GM19455 (cell line): ENCODE measurements at regions not wholly inside any gene's neighbourhood (a gene's known extent, or its start where the extent isn't known, plus 50 kb on each side); places are given as distances from the start of the nearest gene placed in this dataset.

ENCODE experiments used
- ATAC-seq: cut with Tn5 transposase; IDR thresholded peaks from one replicate; pipeline ENCODE4 v1.9.1; 2021; ENCODE audit not compliant: unreplicated experiment

DNA sequence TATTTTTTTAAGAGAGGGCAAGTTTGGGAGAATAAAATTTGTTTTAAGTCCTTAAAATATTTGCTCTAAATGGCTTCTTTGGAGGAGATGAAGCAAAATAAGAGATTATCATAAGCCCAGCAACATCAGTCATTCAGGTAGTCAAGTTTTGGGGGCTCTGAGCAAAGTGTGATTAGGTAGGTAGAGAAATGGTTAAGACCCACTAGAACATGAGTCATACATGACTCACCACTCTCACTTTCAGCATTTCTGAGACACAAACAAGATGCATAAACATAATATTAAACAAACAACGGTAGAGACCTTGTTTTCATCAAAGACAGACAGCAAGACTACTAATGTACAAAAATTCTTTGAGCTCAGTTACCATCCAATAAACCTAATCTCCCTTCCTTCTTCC, 272.2 kb downstream of the LMO4 start:
- no peak for ATAC-seq

DNA sequence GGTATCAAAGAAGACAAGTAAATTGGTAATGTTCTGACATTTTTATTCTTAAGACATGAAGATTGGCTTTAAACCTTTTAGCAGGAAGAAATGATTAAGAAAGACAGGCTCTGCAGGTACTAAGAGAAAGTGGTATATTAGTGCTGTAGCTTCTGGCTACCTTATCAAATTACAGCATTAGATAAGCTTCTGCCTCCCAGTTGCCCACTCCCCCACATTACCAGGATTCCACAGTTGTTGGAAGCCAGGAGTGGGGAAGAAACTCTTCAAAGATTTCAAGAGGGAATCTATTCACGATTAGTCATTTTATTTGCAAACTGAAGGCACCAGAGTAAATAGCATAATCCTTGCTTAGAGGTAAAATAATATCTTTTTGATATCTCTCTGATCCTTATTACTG, 274.9 kb downstream of the LMO4 start:
- no peak for ATAC-seq

DNA sequence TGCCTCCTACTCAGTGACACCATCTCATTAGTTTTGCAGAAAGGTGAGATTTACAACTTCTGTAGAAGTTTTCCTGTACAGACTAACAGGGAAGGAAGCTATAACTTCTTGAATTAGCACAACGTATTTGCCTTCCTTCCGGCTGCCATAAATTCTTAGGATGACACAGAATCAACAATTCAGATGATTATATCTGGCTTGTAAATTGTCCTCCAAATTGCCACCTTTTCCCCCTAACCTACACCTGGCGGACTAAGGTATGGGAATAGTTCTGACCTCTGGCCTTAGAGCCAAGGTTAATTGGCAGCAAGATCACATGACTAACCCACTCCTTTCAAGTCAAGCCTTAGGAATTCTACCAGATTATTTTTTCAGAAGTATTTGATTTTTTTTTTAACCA, 284.3 kb downstream of the LMO4 start:
- ATAC-seq: no peak

DNA sequence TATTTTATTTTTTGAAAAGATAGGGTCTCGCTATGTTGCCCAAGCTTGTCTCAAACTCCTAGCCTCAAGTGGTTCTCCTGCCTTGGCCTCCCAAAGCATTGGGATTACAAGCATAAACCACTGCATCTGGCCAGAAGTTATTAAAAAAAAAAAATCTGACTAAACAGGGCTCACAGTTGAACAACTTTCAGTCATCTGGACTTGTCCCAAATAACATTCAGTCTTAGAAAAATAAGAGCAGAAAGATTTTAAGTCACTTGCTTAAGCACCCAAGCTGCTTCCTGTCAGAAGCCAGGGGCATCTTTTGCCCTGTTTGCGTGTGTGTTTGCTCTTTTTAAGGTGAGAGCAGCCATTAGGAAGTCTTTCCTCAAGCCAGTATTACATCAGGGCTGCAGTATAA, 286.8 kb downstream of the LMO4 start:
- ATAC-seq: no peak

DNA sequence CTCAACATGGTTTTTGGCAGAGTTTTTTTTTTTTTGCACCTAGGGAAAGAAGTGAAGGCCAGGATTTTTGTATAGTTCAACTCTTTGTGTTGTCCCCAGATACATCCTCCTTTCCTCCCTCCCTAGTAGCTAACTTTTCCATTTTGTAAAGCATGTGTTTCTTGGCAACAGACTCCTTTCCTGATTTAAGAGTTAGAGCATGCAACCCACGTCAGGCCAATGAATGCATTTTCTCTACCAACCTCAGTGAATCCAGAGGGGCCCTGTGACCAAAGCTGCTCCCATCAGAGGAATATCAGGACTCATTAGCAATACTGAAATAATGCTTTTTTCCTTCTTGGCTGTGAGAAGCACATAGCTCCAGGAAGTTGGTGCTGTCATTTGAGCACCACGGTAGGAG, 287.2 kb downstream of the LMO4 start:
- ATAC-seq: no peak

DNA sequence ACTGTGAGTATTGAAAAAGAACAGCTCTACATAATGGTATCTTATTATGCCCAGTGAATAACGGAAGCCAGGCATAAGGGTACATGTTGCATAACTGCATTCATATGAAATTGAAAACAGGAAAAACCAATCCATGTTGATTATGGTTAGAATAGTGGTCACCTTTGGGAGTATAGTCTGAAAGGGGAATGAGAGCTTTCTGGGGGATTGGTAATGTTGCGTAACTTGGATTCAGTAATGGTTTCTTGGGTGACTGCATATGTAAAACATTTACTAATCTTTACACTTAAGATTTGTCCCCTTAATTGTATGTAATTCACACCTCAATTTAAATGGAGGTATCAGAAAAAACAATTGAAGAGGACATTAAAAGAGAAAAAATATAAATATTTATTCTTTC, 292.1 kb downstream of the LMO4 start:
- no peak for ATAC-seq

DNA sequence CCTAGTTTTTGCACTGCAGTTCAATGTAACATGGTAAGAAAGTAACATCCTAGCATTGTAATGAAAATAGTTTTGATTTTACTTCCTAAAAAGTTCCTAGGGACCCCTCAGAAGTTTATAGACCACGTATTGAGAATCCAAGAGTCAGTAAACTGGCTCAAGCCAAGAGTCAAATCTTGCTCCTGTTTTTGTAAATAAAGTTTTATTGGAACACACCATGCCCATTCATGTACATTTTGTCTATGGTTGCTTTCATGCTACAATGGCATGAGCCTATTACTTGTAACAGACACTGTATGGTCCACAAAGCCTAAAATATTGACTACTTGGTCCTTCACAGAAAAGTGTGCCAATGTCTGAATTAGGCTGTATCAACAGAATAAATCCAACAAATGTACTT, 301.0 kb downstream of the LMO4 start:
- no peak for ATAC-seq

DNA sequence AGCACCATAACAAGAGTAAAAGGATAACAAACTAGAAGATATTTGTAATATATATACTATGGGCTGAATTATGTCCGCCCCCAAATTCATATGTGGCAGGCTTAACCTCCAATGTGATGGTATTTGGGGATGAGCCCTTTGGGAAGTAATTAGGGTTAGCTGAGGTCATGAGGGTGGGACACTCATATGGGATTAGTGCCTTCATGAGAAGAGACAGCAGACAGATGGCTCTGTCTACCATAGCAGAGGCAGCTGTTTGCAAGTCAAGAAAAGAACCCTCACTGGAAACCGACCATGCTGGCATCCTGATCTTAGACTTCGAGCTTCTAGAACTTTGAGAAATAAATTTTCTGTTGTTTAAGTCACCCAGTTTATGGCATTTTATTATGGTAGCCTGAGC, 303.6 kb downstream of the LMO4 start:
- no peak for ATAC-seq

DNA sequence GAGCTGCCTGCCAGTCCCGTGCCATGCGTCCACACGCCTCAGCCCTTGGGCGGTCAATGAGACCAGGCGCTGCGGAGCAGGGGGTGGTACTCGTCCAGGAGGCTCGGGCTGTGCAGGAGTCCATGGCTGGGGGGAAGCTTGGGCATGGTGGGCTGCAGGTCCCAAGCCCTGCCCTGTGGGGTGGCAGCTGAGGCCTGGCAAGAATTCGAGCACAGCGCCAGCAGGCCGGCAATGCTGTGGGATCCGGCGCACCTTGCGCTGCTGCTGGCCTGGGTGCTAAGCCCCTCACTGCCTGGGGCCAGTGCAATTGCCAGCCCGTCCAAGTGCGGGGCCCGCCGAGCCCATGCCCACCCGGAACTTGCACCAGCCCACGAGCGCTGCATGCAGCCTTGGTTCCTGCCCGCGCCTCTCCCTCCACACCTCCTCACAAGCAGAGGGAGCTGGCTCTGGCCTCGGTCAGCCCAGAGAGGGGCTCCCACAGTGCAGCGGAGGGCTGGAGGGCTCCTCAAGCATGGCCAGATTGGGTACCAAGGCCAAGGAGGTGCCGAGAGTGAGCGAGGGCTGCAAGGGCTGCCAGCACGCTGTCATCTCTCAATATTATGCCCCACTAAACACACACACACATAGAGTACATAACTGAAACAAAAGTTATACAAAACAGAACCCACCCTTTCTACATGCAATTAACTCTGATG, 307.7 kb downstream of the LMO4 start:
- no peak for ATAC-seq

DNA sequence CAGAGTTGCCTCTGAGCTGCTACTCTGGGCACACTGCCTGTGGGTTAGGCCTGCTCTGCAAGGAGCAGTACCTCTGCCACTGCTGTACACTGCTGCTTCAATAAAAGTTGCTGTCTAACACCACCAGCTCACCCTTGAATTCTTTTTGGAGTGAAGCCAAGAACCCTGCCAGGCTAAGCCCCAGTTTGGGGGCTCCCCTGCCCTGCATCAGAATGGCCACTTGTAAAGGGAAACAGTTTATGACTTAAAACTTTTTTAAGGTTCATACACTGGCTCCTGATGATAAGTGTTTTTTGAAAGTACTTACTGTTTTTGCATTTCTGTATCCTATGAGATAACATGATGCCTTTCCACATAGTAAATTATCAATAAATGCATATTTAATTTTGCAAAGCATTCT, 310.0 kb downstream of the LMO4 start:
- ATAC-seq: no peak

DNA sequence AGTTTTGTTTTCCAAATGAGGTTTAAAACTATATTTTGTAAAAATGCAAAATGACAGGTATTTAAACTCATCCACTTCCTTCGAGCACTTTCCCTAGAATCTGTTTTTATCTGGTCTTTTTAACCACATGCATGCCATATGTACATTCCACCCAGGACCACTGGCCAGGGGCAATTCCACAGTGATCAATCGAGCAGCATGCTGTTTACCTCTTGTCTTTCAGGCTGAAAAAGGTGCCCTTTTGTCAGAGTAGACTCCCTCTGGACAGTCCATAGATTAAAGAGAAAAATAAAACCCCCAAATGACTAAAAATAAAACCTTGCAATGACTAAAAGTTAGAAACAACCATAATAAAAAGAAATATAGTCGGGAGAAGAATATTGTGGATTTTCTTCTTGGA, 313.3 kb downstream of the LMO4 start:
- no peak for ATAC-seq

DNA sequence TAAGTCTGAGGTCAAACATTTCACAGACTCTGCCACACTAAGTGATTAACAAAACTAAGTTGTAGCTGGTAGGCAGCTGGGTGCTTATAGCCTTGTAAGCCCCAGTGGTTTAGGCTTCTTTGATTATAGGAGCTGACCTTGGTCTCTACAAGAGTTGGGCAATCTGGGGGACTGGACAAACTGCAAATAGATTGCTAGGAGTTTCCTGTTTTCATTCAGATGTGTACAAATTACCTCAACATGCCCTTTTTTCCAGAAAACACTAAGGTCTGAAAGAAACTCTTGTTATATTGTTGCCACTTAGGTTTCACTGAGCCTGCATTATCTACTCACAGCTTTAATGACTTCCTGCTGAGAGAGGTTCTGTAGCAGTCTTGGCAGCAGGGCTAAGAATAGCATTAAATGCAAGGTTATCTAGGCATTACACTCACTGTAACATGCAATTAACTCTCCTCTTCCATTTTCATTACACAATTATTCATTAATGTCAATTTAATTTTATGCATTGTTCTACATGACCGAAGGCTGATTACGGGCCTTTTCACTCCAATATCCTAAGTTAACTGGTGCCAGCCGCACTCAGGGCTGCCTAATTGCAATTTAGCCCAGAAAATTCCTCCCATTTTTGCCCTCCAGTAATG, 314.0 kb downstream of the LMO4 start:
- no peak for ATAC-seq

DNA sequence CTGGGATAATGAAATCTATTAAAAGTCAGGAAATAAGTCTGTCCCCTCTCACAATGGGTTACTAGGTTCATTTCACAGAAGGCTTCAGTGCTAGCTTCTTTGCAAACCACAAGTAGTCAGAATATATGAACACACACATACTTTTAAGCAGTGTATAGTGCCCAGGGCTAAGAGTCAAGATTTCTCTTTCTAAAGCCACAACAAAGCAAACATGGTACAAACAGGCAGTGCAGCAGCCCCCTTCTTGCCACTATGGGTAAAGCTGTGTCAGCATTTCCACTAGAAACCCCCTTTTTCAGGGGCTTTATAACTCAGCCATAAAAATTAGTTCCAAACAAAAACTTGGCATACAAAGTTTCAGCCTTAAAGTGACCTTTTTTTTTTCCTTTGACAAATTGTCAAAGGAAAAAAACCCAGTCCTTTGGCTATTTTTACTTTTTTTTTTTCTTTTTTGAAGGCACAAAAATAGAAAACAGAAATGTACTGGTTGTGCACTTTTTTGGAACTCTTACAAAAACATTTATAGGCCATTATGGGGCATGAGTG, 315.4 kb downstream of the LMO4 start:
- no peak for ATAC-seq

DNA sequence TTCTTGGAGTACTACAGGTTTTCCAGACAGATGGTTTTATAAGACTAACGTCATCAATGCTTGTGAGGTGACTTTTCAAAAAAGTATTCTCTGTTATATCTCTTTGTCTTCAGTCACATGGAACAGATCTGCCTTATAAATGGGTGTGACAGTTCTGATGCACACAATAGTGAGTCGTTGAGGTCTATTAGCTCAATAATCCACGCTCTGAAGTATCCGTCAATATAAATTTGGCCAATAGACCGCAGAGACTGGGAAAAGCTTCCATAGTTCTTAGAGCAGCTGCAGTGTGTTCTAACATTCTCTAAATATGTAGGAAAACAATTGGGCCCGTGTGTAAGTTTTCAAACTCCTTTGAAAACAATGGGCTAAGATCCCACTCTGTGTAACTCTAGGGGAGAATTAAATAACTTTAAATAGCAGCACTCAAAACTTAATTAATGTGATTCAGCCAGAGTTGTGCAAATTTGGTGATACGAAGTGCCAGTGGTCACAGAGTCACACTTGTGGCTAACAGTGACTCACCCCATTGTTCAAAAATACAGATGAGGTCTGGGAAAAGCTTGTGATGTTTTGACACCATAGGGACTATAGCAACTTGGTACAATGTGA, 316.0 kb downstream of the LMO4 start:
- no peak for ATAC-seq

DNA sequence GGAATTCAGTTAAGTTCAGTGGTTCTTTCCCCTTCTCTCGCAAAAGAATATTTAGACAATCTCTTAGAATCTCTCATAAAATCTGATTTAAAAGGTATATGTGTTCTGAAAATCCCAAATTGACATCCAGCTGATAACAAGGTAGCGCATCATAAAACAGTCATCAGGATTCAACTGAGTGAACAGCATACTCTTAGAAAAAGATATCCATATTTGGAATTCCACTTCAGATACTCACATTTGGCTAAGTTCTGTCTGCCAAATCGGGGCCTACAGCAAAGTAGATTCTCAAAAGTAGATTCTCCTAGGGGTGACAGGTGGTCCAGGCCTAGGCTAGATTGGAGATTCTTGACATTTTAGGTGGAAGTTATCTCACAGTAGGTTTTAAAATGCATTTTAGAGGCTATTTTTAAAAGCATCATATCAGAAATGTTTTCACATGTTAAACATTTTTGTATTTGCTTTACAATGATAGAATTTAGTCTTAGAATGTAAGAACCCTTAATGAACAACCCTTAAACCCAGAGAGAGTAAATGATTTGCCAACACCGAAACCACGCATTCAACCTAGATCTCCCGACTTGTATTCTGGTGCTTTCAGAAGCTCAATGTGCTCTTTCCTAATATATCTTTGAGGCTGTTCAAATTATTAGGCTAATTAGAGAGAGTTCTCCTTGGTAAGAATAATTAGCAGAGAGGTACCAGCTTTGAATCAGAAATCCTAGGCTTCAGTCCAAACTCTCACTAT, 318.9 kb downstream of the LMO4 start:
- ATAC-seq: no peak

DNA sequence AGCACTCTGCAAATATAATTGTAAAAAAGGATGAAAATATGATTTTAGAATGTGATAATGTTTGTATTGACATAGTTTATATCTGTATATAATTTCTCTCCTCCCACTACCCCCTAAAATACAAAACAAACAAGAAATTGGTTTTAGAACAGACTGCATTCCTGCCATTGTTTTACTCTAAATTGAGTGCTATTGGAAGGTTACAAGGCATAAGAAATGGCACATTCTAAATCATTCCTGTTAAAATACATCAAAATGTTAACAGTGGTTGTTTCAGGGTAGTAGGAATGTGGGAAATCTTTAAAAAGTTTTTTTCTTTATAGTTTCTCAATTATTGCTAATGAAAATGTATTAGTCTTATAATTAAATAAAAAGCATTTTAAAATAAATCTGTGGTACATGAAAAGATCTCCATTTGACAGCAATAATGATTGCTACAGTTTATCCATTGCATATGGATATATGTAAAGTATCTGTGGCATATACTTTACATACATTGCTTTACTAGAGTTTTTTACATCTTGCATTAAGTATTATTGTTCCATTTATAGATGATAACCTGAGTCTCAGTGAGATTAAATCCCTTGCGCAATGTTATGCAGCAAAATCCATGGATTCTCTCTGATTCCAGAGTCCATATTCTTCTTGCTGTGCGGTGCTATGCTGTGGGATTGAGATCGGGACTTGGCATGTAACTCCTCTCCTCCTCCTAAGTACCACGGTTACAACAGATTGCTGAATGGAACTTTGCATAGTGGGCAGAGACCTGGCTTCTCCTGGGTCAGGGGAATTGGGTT, 319.8 kb downstream of the LMO4 start:
- no peak for ATAC-seq

DNA sequence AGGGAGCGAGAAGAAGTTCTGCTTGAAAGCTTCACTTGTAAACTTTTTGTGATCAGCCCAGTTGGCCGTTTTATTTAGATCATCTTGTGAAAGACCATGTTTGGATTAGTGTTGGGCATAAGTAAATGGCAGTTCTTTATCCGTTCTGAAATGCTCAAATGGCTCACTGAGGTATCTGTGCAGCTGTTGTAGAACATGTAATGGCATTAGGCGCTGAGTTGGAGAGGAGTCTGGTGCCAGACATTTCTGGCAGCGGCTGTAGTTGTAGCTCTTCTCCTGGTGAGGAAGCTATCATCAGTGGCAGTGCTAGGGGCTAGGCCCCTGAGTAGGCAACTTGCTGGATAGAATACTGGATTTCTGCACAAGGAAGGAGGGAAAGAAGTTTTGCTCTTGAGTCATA, 321.6 kb downstream of the LMO4 start:
- ATAC-seq: no peak

DNA sequence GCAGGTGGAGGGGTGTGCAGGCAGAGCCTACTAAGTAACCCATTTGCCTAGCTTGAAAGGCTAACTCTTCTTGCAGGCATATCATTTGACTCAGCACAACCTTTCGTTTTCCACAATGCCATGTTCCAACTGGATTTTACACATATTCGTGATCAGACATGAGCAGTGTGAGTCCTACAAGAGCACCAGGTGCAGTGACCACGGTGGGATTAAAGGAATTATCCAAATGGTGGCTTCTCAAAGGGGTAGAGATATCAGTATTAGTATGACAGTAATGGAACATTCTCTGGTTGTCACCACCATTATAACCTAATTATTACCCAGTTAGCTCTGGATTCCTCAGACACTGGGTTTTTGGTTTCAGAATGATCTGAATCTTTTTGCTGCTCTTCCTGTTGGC, 323.5 kb downstream of the LMO4 start:
- ATAC-seq: no peak

DNA sequence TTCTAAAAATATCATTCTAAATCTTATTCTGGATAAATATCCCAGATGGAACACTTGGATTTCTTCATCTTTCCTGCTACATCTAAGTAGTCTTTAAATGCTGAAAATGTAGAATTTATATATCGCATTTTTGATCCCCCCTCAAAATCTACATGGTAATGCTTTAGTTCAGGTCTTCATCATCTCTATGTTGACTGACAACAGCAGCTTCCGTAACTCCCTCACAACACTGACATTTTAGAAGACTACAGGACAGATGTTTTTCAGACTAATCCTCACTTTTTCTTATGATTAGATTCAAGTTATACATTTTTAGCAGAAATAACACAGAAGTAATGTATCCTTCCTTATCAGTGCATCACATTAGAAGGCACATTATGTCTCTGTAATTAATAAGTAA, 336.5 kb downstream of the LMO4 start:
- ATAC-seq: no peak

DNA sequence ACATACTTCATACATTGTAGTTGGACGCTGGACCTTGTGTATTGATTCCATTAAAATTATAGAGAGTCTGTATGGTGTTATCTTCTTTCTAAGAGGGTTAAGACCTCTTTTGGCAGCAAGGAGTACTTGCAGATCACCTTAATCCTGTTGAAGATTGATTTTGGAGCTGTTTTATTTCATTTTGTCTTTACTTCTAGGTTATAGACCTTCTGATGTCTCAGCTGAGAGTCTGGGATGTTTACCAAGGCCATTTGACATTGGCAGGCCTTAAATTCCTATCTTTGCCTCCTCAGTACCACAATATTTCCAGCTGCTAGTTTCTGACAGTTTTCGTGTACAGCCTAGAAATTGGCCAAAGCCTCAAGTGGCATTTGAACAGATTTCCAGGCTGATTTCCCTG, 338.0 kb downstream of the LMO4 start:
- ATAC-seq: no peak

DNA sequence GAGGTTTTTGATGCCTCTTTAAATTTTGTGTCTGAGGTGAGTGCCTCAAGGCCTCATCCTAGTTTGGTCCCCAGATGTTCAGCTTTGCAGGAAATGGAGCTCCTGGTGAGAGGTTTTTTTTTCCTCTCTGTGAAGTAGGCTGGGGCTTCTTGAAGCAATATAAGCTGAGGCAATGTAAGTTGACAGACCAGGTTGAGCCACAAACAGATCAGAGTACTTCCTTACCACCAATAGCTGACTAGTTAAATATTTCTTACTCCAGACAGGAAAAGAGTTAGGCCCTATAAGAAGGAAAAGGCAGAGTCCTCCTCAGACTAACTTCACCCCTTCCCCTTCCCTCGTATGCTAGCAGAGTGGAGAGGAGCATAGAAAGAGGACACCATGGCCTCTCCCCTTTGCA, 341.0 kb downstream of the LMO4 start:
- no peak for ATAC-seq
